H1 (cell line): ENCODE measurements at regions not wholly inside any gene's neighbourhood (a gene's known extent, or its start where the extent isn't known, plus 50 kb on each side); places are given as distances from the start of the nearest gene placed in this dataset.

Source experiments
- CTCF ChIA-PET: fragments of 300-600 bp; sonication (Branson Sonifier 250); formaldehyde crosslinking; loops from one replicate; lab custom pipeline; 2021; ENCODE audit not compliant: partially characterized antibody; lab: Charles Lee
- POLR2A ChIA-PET: fragments of 300-600 bp; sonication (Branson Sonifier 250); formaldehyde crosslinking; loops from one replicate; lab custom pipeline; 2021; ENCODE audit warnings: inconsistent platforms; ENCODE audit not compliant: partially characterized antibody; lab: Charles Lee
- DNase-seq, 2 experiments: peaks; one replicate each; pipeline versions ENCODE4 v3.0.0 to v3.0.0-alpha.2; 2010 to 2022; ENCODE audit warnings: low spot score in 2 of 2, low read depth in 1 of 2, mixed read lengths in 1 of 2
- FAIRE-seq: peaks from 2 replicates; lab custom pipeline; 2011; peaks lifted over from hg19 to GRCh38; lab: Jason Lieb, UNC
- H2AFZ ChIP-seq: 2 replicates; pipeline ENCODE4 v1.8.1; 2012; ENCODE audit warnings: low read length, inconsistent platforms
- H2AK5ac ChIP-seq: 2 replicates; pipeline ENCODE4 v1.6.1; 2013; ENCODE audit warnings: low read depth, low read length
- H2BK120ac ChIP-seq: replicated peaks from 2 replicates; pipeline ENCODE3; 2013; ENCODE audit warnings: low read depth, low read length, inconsistent platforms
- H2BK12ac ChIP-seq: 2 replicates; pipeline ENCODE4 v1.6.1; 2013; ENCODE audit warnings: low read depth, low read length
- H2BK15ac ChIP-seq: 2 replicates; pipeline ENCODE4 v1.6.1; 2013; ENCODE audit warnings: low read length
- H2BK20ac ChIP-seq: 2 replicates; pipeline ENCODE4 v1.6.1; 2013; ENCODE audit warnings: low read length
- H2BK5ac ChIP-seq: 2 replicates; pipeline ENCODE4 v1.6.1; 2013; ENCODE audit warnings: low read depth, low read length
- H3K14ac ChIP-seq: 2 replicates; pipeline ENCODE4 v1.6.1; 2013; ENCODE audit warnings: inconsistent platforms; ENCODE audit not compliant: insufficient read length
- H3K18ac ChIP-seq: 2 replicates; pipeline ENCODE4 v1.6.1; 2013; ENCODE audit warnings: low read length; ENCODE audit errors: extremely low read depth
- H3K23ac ChIP-seq: 2 replicates; pipeline ENCODE4 v1.6.1; 2013; ENCODE audit warnings: inconsistent platforms; ENCODE audit not compliant: insufficient read length
- H3K23me2 ChIP-seq: 2 replicates; pipeline ENCODE4 v1.6.1; 2013; ENCODE audit warnings: low read depth, low read length
- H3K27ac ChIP-seq: 2 replicates; pipeline ENCODE4 v1.6.1; 2011; ENCODE audit warnings: low read depth, low read length, inconsistent platforms
- H3K27me3 ChIP-seq, 4 experiments: replicated peaks in 1 of 4; 1 replicate in 1 of 4; 2 replicates in 3 of 4; pipeline versions ENCODE4 v1.6.1 to v1.8.1; 2011 to 2013; ENCODE audit warnings: low read length in 3 of 4, mild to moderate bottlenecking in 3 of 4, inconsistent platforms in 2 of 4, mixed read lengths in 2 of 4, moderate library complexity in 1 of 4; ENCODE audit not compliant: control insufficient read depth in 3 of 4, insufficient read depth in 3 of 4; ENCODE audit errors: extremely low read depth in 1 of 4
- H3K36me3 ChIP-seq, 4 experiments: 2 replicates each; pipeline versions ENCODE4 v1.6.1 to v1.8.1; 2011 to 2013; ENCODE audit warnings: mild to moderate bottlenecking in 4 of 4, low read length in 3 of 4, moderate library complexity in 2 of 4, control low read depth in 1 of 4, inconsistent platforms in 1 of 4; ENCODE audit not compliant: insufficient read depth in 4 of 4, control insufficient read depth in 2 of 4
- H3K4ac ChIP-seq: replicated peaks from 2 replicates; pipeline ENCODE3; 2013; ENCODE audit warnings: low read length, low read depth, mixed read lengths, inconsistent platforms; ENCODE audit not compliant: insufficient read length
- H3K4me1 ChIP-seq, 4 experiments: replicated peaks in 1 of 4; 1 replicate in 1 of 4; 2 replicates in 3 of 4; pipeline versions ENCODE4 v1.6.1 to v1.8.1; 2011 to 2013; ENCODE audit warnings: low read length in 3 of 4, inconsistent platforms in 2 of 4, mixed read lengths in 1 of 4; ENCODE audit not compliant: insufficient read depth in 4 of 4, control insufficient read depth in 3 of 4
- H3K4me2 ChIP-seq, 2 experiments: 2 replicates each; pipeline versions ENCODE4 v1.6.1 to v1.8.1; 2011 to 2013; ENCODE audit warnings: low read depth in 2 of 2, low read length in 2 of 2, control low read depth in 1 of 2, inconsistent platforms in 1 of 2, mild to moderate bottlenecking in 1 of 2; ENCODE audit not compliant: insufficient read depth in 1 of 2
- H3K4me3 ChIP-seq, 4 experiments: fragments of 200-600, 300-600 bp in 1 of 4; sonication (generic), shearing (Covaris generic), sonication (Bioruptor Twin) in 1 of 4; 2 replicates each; pipeline versions ENCODE4 v1.5.1 to v1.8.1; 2011 to 2016; ENCODE audit warnings: low read length in 4 of 4, low read depth in 3 of 4, control low read depth in 2 of 4, inconsistent platforms in 2 of 4, mild to moderate bottlenecking in 2 of 4, mixed read lengths in 1 of 4, moderate library complexity in 1 of 4; ENCODE audit not compliant: insufficient read depth in 2 of 4; ENCODE audit errors: extremely low read depth in 1 of 4
- H3K56ac ChIP-seq: replicated peaks from 2 replicates; pipeline ENCODE3; 2013; ENCODE audit warnings: low read depth, mild to moderate bottlenecking, mixed read lengths, low read length, inconsistent platforms; ENCODE audit not compliant: insufficient read length
- H3K79me1 ChIP-seq: 2 replicates; pipeline ENCODE4 v1.6.1; 2013; ENCODE audit warnings: low read depth, low read length, control low read depth
- H3K79me2 ChIP-seq, 2 experiments: 2 replicates each; pipeline versions ENCODE4 v1.6.1 to v1.8.1; 2012 to 2013; ENCODE audit warnings: low read length in 2 of 2, mild to moderate bottlenecking in 2 of 2, inconsistent platforms in 1 of 2; ENCODE audit not compliant: insufficient read depth in 2 of 2, control insufficient read depth in 1 of 2
- H3K9ac ChIP-seq, 4 experiments: replicated peaks in 1 of 4; 1 replicate in 1 of 4; 2 replicates in 3 of 4; pipeline versions ENCODE4 v1.6.1 to v1.8.1; 2011 to 2013; ENCODE audit warnings: low read depth in 3 of 4, low read length in 3 of 4, control low read depth in 2 of 4, mild to moderate bottlenecking in 2 of 4, moderate library complexity in 2 of 4, inconsistent platforms in 1 of 4; ENCODE audit errors: extremely low read depth in 1 of 4
- H3K9me3 ChIP-seq, 2 experiments: 2 replicates each; pipeline versions ENCODE4 v1.6.1 to v1.8.1; 2012 to 2013; ENCODE audit warnings: mild to moderate bottlenecking in 2 of 2, moderate library complexity in 2 of 2, control low read depth in 1 of 2, inconsistent platforms in 1 of 2, low read depth in 1 of 2, low read length in 1 of 2, mixed read lengths in 1 of 2; ENCODE audit not compliant: insufficient read depth in 2 of 2
- H4K20me1 ChIP-seq, 2 experiments: replicated peaks in 1 of 2; 2 replicates each; pipeline versions ENCODE3 to v1.8.1; 2011 to 2013; ENCODE audit warnings: inconsistent platforms in 2 of 2, low read length in 2 of 2, mild to moderate bottlenecking in 1 of 2; ENCODE audit not compliant: insufficient read depth in 2 of 2, control insufficient read depth in 1 of 2
- H4K5ac ChIP-seq: 2 replicates; pipeline ENCODE4 v1.6.1; 2013; ENCODE audit warnings: low read length, low read depth, mixed read lengths, inconsistent platforms; ENCODE audit not compliant: insufficient read length
- H4K8ac ChIP-seq: 2 replicates; pipeline ENCODE4 v1.8.0; 2013; ENCODE audit warnings: mild to moderate bottlenecking, moderate library complexity, low read length, inconsistent platforms; ENCODE audit not compliant: insufficient read depth; ENCODE audit errors: extremely low read depth
- H4K91ac ChIP-seq: replicated peaks from 2 replicates; pipeline ENCODE3; 2013; ENCODE audit warnings: low read length, mixed read lengths, inconsistent platforms; ENCODE audit not compliant: insufficient read length
- POLR2A ChIP-seq, 2 experiments: IDR thresholded peaks; 1 replicate in 1 of 2; 2 replicates in 1 of 2; pipeline ENCODE4 v1.6.1; 2011; ENCODE audit warnings: low read depth in 2 of 2, low read length in 2 of 2, mild to moderate bottlenecking in 2 of 2; ENCODE audit errors: control extremely low read depth in 1 of 2
- POLR2AphosphoS5 ChIP-seq: IDR thresholded peaks from 2 replicates; pipeline ENCODE4 v1.6.1; 2011; ENCODE audit warnings: low read depth, low read length
- SRF ChIP-seq: IDR thresholded peaks from 2 replicates; pipeline ENCODE4 v1.6.1; 2011; ENCODE audit warnings: mild to moderate bottlenecking, low read depth, low read length, moderate library complexity
- WGBS, 2 experiments: shearing (Covaris generic) in 1 of 2; methylation state at CpG; one replicate each; pipeline versions ENCODE4 v1.1.6 to v1.1.7; 2013 to 2015; ENCODE audit warnings: low lambda C conversion rate in 2 of 2, mixed read lengths in 2 of 2, inconsistent platforms in 1 of 2, low coverage in 1 of 2, missing lambda C conversion rate in 1 of 2; ENCODE audit not compliant: insufficient replicate concordance in 2 of 2, insufficient coverage in 1 of 2, insufficient read length in 1 of 2; ENCODE audit errors: extremely low coverage in 1 of 2, missing lambda C conversion rate in 1 of 2; 5-methylcytosine and 5-hydroxymethylcytosine counted together

GRCh38 chr14:48250575-48250974, 575.2 kb upstream of the MDGA2 start:
- Histone ChIP-seq H2BK20ac (no peak overlapping the region), H3K56ac (no peak overlapping the region), H3K14ac (no peak overlapping the region), H2BK5ac (no peak overlapping the region), H3K4me2 (peak overlapping the region in 1 of 2 experiments; percentile 18; a peak in 1 of 4 replicates), H2BK12ac (no peak overlapping the region), H3K18ac (no peak overlapping the region), H3K9ac (no peak overlapping the region), H4K91ac (no peak overlapping the region), H2AFZ (no peak overlapping the region), H3K27ac (no peak overlapping the region), H4K5ac (no peak overlapping the region), H3K27me3 (no peaks in the 10 kb centered on the region), H3K79me2 (peaks cover 14 to 94% of the 10 kb centered on the region in 2 experiments; a peak in 3 of 4 replicates), H4K20me1 (peaks cover 8 to 26% of the 10 kb centered on the region in 2 experiments), H3K9me3 (no peaks in the 10 kb centered on the region), H3K36me3 (peaks cover 0 to 79% (median 10%) of the 10 kb centered on the region in 4 experiments; a peak in 5 of 8 replicates), H3K79me1 (peaks cover 2% of the 10 kb centered on the region; the same call in 1 of the 2 replicates), H3K4me1 (peaks cover 0 to 12% (median 0%) of the 10 kb centered on the region in 4 experiments; a peak in 4 of 7 replicates), H2AK5ac (no peak overlapping the region), H2BK120ac (no peak overlapping the region), H3K23me2 (peaks cover 2% of the 10 kb centered on the region; the same call in 1 of the 2 replicates), H3K4ac (no peak overlapping the region), H2BK15ac (no peak overlapping the region), H3K4me3 (no peak overlapping the region), H4K8ac (no peak overlapping the region), H3K23ac (no peak overlapping the region)
- ChIA-PET CTCF (interaction anchor here (1.2 kb wide), 1 partner anchor 334 kb away, joined by 3 read pairs; no protein-coding TSS in a partner anchor), POLR2A (interaction anchor here (0.8 to 1.4 kb wide), 3 partner anchors 9 to 1299 kb away, joined by 3 read pairs; no protein-coding TSS in a partner anchor)
- no peak for DNase-seq
- 92% methylated on average over 5 of the region's 5 CpGs; no CpG with 5 or more reads in 1 of the 2 experiments for WGBS, 2 experiments
- FAIRE-seq: no peak
- TF ChIP-seq POLR2AphosphoS5 (peak; percentile 84), POLR2A (IDR thresholded peaks at IDR 0.05; ENCODE audit: control extremely low read depth in 1 of 2, low read depth in 2 of 2, low read length in 2 of 2) (peak; percentile 47 to 68; a peak in 2 of 3 replicates), SRF (no peak)
